Urinary bladder (tissue), 3 donors: ENCODE measurements at regions not wholly inside any gene's neighbourhood (a gene's known extent, or its start where the extent isn't known, plus 50 kb on each side); places are given as distances from the start of the nearest gene placed in this dataset.
"Not testable (repeated sequence)": the region's sequence is repeated elsewhere in the genome, so short reads cannot be mapped to it uniquely, and the experiment has no call there.

Experiments used
- DNase-seq: peaks from one replicate; pipeline ENCODE4 v3.0.0-alpha.2; 2015; ENCODE audit errors: extremely low spot score
- H3K27ac ChIP-seq: one replicate; pipeline ENCODE4 v1.5.1; 2013; ENCODE audit warnings: low read depth, mild to moderate bottlenecking, moderate library complexity
- H3K36me3 ChIP-seq: one replicate; pipeline ENCODE4 v1.6.1; 2013; ENCODE audit warnings: mild to moderate bottlenecking, moderate library complexity; ENCODE audit not compliant: insufficient read depth
- H3K4me1 ChIP-seq: one replicate; pipeline ENCODE4 v1.6.1; 2013; ENCODE audit warnings: mild to moderate bottlenecking, moderate library complexity; ENCODE audit not compliant: insufficient read depth
- H3K4me3 ChIP-seq: one replicate; pipeline ENCODE4 v1.5.1; 2013; ENCODE audit warnings: low read depth, low read length
- WGBS: extraction: QIAGEN DNeasy Blood & Tissue Kit; methylation state at CpG from one replicate; pipeline ENCODE4 v1.1.7; 2013; 5-methylcytosine and 5-hydroxymethylcytosine counted together
- donor health status: healthy with polysubstance abuse.
- donor health status: healthy.

DNA sequence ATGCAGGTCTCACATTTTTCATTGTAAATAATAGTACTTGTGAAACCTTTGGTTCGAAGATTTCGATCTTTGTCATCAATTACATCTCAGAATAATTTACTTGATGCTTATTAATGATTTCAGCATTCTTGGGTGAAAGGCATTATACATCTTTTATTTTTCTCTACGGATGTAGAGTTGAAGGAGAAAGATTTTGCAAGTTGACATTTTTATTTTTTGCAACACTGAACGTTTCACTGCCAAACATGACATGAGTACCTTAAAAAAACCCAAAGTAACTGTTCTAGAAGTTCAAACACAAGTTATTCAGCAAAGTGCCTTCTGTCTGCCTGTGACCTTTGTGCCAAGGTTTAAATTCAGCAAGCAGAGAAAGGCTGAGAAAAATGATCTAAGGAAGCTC lies 97.3 kb upstream of the SGK1 start:
- WGBS = 69% methylated on average over 4 of the region's 4 CpGs
- Histone ChIP-seq H3K4me3 (no peak overlapping the region), H3K27ac (no peak overlapping the region), H3K4me1 (no peaks in the 10 kb centered on the region), H3K36me3 (no peaks in the 10 kb centered on the region)
- DNase-seq = no peak

DNA sequence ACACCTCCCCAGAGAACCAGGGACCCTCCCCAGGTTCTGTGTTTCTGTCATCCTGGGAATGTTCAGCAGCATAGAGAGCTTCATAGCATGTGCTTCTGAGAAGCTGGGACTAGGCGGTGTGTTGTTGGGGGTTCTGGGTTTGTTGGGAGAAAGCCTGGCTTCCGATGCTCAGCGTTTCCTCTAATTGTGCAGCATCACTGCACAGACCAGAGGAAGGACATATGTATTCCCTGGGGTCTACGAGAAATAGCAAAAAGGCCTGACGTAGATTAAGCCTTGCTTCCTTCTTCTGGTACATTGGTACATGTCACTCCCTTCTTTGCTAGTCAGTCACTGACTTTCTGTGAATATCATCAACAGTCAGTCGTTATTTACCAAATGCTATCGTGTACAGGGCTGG lies 96.9 kb upstream of the SGK1 start:
- 79% methylated on average over 7 of the region's 7 CpGs for WGBS
- H3K4me3 ChIP-seq = no peak overlapping the region
- no peaks in the 10 kb centered on the region for H3K36me3 ChIP-seq
- H3K27ac ChIP-seq = no peak overlapping the region
- H3K4me1 ChIP-seq = no peaks in the 10 kb centered on the region
- DNase-seq = no peak

DNA sequence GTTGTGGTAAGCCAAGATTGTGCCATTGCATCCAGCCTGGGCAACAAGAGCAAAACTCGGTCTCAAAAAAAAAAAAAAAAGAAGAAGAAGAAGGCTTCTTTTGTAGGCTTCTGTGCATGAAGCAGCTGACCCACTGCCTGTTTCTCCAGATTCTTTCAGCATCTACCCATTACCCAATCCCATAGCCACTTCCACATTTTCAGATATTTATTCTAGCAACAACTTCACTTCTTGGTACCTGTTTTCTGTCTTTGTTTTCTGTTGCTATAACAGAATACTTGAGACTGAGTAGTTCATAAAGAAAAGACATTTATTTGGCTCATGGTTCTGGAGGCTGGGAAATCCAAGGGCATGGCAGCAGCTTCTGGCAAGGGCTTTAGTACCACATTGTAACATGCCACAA lies 95.3 kb upstream of the SGK1 start:
- Histone ChIP-seq H3K4me3 (no peak overlapping the region), H3K4me1 (no peaks in the 10 kb centered on the region), H3K27ac (no peak overlapping the region), H3K36me3 (no peaks in the 10 kb centered on the region)
- WGBS = 91% methylated on average over 1 of the region's 1 CpG
- DNase-seq = no peak

DNA sequence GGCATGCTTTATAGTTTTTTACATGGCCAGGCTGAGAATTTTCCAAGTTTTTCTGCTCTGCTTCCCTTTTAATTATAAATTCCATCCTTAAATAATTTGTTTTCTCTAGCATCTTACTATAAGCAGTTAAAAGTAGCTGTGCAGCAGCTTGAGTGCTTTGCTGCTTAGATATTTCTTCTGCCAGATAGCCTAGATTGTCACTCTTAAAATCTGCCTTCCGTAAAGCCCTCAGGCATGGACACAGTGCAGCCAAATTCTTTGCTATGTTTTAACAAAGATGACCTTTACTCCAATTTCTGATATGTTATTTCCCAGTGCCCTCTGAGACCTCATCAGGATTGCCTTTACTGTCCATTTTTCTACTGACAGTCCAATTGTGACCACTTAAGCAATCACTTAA lies 92.6 kb upstream of the SGK1 start:
- no peak for DNase-seq
- Histone ChIP-seq H3K27ac (no peak overlapping the region), H3K4me1 (no peaks in the 10 kb centered on the region), H3K36me3 (no peaks in the 10 kb centered on the region), H3K4me3 (no peak overlapping the region)
- WGBS = 47% methylated on average over 1 of the region's 1 CpG

DNA sequence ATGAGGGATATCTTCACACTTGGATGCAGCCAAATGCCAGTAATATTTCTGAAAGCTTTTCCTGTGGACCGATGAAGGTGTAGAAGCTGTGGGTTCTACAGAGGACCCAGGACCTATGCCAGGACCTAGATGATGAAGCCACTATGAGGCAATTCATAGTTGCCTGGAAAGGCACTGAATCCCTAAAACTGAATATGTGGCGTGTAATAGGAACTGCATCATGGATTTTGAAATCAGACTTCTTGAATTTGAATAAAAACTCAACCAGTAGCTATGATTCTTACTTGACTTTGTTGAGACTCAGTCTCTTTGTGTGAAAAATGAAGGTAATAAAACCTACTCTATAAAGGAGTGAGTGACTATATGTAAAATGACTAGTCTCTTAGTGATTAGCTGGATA lies 89.9 kb upstream of the SGK1 start:
- WGBS = 95% methylated on average over 2 of the region's 2 CpGs
- Histone ChIP-seq H3K27ac (no peak overlapping the region), H3K36me3 (no peaks in the 10 kb centered on the region), H3K4me3 (no peak overlapping the region), H3K4me1 (no peaks in the 10 kb centered on the region)
- DNase-seq = no peak

DNA sequence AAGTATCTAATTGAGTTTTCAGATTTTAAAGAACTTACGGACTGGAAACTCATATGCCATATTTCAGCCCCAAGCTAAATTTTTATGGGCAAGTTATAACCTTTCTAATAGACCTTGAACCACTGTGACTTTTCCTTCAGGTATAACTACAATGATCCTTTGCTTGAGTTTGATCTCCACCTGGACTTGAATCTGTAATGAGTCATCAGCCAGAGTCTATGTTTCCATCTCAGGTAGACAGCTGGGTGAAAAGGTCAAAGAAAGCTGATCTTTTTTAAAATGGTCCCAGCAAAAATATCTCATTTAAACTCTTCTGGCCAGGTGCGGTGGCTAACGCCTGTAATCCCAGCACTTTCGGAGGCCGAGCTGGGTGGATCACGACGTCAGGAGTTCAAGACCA lies 88.4 kb upstream of the SGK1 start:
- no peak overlapping the region for H3K27ac ChIP-seq
- no peak overlapping the region for H3K4me3 ChIP-seq
- DNase-seq = no peak
- no peaks in the 10 kb centered on the region for H3K4me1 ChIP-seq
- WGBS = 95% methylated on average over 7 of the region's 7 CpGs
- no peaks in the 10 kb centered on the region for H3K36me3 ChIP-seq

DNA sequence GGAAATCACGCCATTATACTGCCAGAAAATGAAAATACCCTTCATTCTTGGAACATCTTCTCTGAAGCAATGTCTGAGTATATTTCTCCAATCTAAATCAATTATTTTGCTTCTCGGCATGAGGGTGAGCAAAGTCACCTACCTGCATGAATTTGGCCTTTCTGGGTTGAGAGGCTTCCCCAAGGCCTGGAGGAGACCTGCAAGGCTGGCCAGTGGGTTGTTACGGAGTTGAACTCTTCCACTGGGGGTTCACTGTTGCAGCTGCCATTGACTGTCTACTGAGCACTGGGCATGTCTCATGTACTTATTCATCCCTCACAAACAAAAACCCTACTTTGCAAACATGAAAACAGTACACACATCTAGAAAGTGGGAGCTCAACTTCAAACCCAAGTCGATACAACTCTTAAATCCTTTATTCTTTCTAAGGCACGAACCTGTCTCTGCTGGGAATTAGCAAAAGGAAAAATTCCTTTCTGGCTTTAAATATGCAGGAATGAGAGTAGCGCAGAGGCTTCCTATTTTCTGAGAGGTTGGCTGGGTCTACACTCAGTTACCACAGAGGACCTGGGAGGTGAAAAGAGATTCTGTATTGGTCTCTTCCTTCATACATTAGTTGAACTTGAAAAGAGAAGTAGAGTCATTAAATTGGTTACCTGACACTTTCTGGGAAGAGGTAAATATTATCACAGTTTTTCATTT lies 87.6 kb upstream of the SGK1 start:
- 85% methylated on average over 6 of the region's 6 CpGs for WGBS
- H3K27ac ChIP-seq = no peak overlapping the region

DNA sequence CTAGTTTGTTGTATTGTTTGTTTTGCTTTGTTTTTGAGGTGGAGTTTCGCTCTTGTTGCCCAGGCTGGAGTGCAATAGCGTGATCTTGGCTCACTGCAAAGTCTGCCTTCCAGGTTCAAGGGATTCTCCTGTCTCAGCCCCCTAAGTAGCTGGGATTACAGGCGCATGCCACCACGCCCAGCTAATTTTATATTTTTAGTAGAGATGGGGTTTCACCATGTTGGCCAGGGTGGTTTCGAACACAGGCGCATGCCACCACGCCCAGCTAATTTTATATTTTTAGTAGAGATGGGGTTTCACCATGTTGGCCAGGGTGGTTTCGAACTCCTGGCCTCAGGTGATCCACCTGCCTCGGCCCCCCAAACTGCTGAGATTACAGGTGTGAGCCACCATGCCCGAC lies 85.4 kb upstream of the SGK1 start:
- DNase-seq, H3K4me1 ChIP-seq, H3K36me3 ChIP-seq, H3K4me3 ChIP-seq, H3K27ac ChIP-seq: not testable (repeated sequence)
- WGBS = 95% methylated on average over 10 of the region's 10 CpGs

More for the DNA sequence above, 87.6 kb upstream of the SGK1 start:
- H3K36me3 ChIP-seq = no peaks in the 10 kb centered on the region
- DNase-seq = no peak
- H3K4me3 ChIP-seq = no peak overlapping the region
- no peaks in the 10 kb centered on the region for H3K4me1 ChIP-seq

DNA sequence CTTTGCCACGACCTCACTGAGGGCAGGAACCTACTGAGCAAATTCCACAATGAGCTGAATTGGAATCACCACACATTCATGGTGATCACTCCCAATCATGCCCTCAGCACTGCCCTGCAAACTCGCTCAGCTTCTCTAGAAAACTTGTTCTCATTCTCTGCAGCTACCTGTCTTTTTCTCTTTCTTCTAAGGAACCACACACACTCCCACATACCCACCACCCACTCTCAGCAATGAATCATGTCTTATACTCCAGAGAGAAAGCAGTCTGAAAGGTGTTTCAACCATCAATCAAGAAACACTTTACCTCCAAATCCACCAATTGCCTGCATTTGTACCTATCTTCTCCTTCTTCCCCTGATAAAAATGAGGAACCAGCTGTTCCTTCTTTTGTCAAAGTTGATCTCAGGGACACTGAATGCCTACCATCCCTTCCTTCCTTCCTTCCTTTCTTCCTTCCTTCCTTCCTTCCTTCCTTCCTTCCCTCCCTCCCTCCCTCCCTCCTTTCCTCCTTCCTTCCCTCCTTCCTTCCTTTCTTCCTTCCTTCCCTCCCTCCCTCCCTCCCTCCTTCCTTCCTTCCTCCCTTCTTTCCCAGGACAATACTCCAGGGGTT lies 84.6 kb upstream of the SGK1 start:
- H3K27ac ChIP-seq = no peak overlapping the region
- no peak for DNase-seq
- H3K4me3 ChIP-seq = no peak overlapping the region
- no peaks in the 10 kb centered on the region for H3K4me1 ChIP-seq
- H3K36me3 ChIP-seq = no peaks in the 10 kb centered on the region
- WGBS = 84% methylated on average over 2 of the region's 2 CpGs

DNA sequence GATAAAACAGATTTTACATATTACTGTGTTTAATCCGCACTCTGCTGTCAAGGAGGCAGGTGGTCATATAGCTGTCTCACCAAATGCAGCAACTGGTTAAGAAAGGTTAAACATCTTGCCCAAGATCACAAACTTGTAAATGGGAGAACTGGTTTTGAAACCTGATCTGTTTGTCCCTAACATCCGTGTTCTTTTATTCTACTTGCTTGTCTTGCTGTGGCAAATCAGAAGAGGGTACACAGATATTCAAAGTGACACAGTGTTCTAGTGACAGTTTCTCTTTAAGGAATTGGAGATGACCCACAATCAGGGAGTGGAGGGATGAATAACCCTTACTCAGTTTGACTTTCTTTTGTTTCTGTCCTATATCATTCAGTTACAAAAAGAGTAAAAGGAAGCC lies 83.0 kb upstream of the SGK1 start:
- no peaks in the 10 kb centered on the region for H3K4me1 ChIP-seq
- 67% methylated on average over 2 of the region's 2 CpGs for WGBS
- H3K27ac ChIP-seq = no peak overlapping the region
- no peaks in the 10 kb centered on the region for H3K36me3 ChIP-seq
- peak; percentile 45 for DNase-seq
- no peak overlapping the region for H3K4me3 ChIP-seq

DNA sequence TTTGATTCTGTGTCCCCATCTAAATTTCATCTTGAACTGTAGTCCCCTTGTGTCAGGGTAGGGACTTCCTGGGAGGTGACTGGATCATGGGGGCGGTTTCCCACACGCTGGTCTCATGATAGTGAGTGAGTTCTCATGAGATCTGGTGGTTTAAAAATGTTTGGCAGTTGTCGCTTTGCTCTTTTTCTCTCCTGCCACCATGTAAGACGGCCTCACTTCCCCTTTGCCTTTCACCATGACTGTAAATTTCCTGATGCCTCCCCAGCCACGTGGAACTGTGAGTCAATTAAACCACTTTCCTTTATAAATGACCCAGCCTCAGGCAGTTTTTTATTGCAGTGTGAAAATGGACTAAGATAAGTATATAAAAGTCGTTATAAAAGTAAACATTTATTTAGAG lies 80.5 kb upstream of the SGK1 start:
- Histone ChIP-seq H3K27ac (no peak overlapping the region), H3K36me3 (no peaks in the 10 kb centered on the region), H3K4me3 (no peak overlapping the region), H3K4me1 (no peaks in the 10 kb centered on the region)
- WGBS = 63% methylated on average over 6 of the region's 6 CpGs
- DNase-seq = no peak

DNA sequence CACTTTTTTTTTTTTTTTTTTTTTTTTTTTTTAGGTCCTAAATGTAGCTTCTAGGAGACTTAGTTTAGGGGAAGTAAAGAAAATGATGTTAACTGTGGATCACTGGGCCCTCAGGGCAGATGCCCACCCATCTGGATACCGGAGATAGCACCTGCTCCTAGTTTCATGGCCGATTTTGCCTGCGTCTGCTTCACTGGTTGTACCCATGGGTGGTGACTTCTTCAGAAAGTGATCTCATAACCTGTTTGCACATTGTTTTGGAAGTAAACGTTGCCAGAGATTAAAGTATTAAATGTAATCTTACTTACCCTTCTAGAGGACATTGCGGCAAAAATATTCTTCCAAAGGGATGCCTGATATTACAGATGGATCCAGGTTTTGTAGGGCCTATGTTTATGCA lies 79.8 kb upstream of the SGK1 start:
- 87% methylated on average over 5 of the region's 5 CpGs for WGBS
- no peaks in the 10 kb centered on the region for H3K36me3 ChIP-seq
- H3K27ac ChIP-seq = no peak overlapping the region
- no peaks in the 10 kb centered on the region for H3K4me1 ChIP-seq
- no peak overlapping the region for H3K4me3 ChIP-seq
- DNase-seq = no peak

DNA sequence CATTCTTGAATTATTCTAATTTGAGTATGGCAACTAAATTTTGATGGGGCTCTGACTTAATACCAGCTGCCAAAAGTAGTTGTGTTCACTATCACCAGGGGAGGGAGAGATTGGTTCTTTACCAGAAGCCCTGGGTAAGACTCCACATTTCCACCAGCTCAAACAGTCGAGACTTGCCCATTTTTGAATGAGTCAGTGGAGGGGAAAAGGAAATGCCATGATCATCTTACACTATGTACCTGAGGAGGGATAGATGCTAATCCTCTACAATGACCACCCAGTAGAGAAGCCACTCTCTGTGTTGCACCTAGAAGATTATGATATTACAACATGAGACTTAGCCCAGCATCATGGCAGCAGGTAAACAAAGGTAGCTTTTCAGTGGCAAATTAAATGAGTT lies 77.0 kb upstream of the SGK1 start:
- H3K4me3 ChIP-seq = no peak overlapping the region
- H3K27ac ChIP-seq = no peak overlapping the region
- H3K4me1 ChIP-seq = no peaks in the 10 kb centered on the region
- WGBS = 83% methylated on average over 1 of the region's 1 CpG
- no peak for DNase-seq
- no peaks in the 10 kb centered on the region for H3K36me3 ChIP-seq

DNA sequence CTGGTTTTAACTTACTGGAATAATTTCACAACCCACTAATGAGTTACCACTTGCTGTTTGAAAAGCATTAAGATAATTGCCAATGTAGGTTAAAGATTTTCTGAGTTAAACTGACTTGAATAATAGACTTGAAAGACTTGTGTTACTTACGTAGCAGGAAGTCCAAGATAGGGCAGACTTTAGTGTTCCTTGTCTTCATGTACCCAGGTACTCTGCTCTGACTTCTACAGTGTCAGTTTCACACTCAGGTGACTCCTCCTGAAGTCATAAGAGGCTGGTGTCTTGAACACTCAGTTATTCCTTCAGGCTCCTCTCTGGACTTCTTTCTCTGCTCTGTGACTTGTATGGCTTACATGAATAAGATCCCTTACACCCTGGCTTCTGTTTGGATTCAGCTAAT lies 76.3 kb upstream of the SGK1 start:
- H3K4me1 ChIP-seq = no peaks in the 10 kb centered on the region
- WGBS = 90% methylated on average over 1 of the region's 1 CpG
- no peak overlapping the region for H3K27ac ChIP-seq
- no peak for DNase-seq
- H3K4me3 ChIP-seq = no peak overlapping the region
- H3K36me3 ChIP-seq = no peaks in the 10 kb centered on the region

DNA sequence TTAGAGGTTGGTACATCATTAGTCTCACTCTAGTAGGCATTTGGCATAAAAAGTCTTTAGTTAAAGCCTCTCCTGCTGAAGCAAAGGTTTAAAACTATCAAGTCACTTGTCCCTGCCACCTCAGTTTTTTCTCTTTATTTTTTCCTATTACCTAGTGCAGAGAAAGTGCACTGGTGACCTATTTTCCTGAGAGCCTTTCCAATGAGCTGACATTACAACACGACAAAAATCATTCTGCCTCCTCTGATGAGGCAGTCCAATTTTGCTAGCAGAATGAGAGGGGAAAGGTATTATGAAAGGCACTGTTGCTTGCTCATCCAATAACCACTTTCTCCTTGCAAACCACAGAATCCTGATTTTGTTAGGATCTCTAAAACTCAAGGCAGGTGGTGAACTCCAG lies 73.3 kb upstream of the SGK1 start:
- no peaks in the 10 kb centered on the region for H3K4me1 ChIP-seq
- no peak for DNase-seq
- H3K36me3 ChIP-seq = no peaks in the 10 kb centered on the region
- no peak overlapping the region for H3K27ac ChIP-seq
- WGBS = 74% methylated on average over 1 of the region's 1 CpG
- H3K4me3 ChIP-seq = no peak overlapping the region
